OCI-M1 (cell line): ENCODE measurements at regions not wholly inside any gene's neighbourhood (a gene's known extent, or its start where the extent isn't known, plus 50 kb on each side); places are given as distances from the start of the nearest gene placed in this dataset.

ENCODE experiments used
- DNase-seq: peaks from one replicate; lab custom pipeline; 2025; lab: John Stamatoyannopoulos, UW

- DNase-seq: no peak
These were observed 54.6 kb upstream of the HCCS start for GRCh38 chrX:11056322-11057176.

DNA sequence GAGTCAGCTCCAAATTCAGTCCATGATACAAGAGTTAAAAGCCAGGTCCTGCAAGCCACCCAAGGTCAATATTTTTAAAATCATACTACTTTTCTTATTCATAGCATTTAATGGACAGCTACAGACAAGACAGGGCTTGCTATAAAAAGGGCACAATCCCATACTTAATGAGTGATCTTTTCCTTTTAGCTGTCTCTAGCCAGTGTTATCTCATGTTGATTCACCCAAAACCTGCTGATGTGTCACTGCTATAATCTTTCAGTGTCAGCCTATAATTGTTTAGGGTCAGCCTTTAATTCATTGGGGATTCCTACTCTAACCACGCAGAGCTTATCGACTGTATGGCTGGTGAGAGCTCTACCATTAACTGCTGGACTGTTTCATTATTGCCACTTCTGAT, 51.2 kb upstream of the HCCS start:
- DNase-seq: peak; percentile 1
